Spleen (tissue), 11 donors: ENCODE measurements at regions not wholly inside any gene's neighbourhood (a gene's known extent, or its start where the extent isn't known, plus 50 kb on each side); places are given as distances from the start of the nearest gene placed in this dataset.

ENCODE experiments used
- DNase-seq: peaks from one replicate; pipeline ENCODE4 v3.0.0-alpha.2; 2020
- H3K27ac ChIP-seq, 8 donors: fragments of 200-600 bp; sonication (generic) in 7 of 8; 1 replicate in 4 of 8; 2 replicates in 4 of 8; pipeline versions ENCODE4 v1.5.0 to v1.8.0; 2016 to 2021; ENCODE audit warnings: inconsistent platforms in 4 of 8, mild to moderate bottlenecking in 4 of 8, moderate library complexity in 1 of 8
- H3K27me3 ChIP-seq, 7 donors: fragments of 200-600 bp; sonication (generic) in 6 of 7; replicated peaks in 1 of 7; 1 replicate in 4 of 7; 2 replicates in 3 of 7; pipeline versions ENCODE4 v1.5.0 to v1.8.0; 2016 to 2021; ENCODE audit warnings: inconsistent platforms in 3 of 7, mild to moderate bottlenecking in 1 of 7
- H3K36me3 ChIP-seq, 6 donors: fragments of 200-600 bp; sonication (generic) in 5 of 6; 1 replicate in 4 of 6; 2 replicates in 2 of 6; pipeline versions ENCODE4 v1.5.0 to v1.8.0; 2016 to 2021; ENCODE audit warnings: inconsistent platforms in 2 of 6
- H3K4me1 ChIP-seq, 6 donors: fragments of 200-600 bp; sonication (generic) in 5 of 6; 1 replicate in 3 of 6; 2 replicates in 3 of 6; pipeline versions ENCODE4 v1.5.0 to v1.8.0; 2016 to 2021; ENCODE audit warnings: inconsistent platforms in 3 of 6
- H3K4me3 ChIP-seq, 8 donors: fragments of 200-600 bp; sonication (generic) in 7 of 8; 1 replicate in 4 of 8; 2 replicates in 4 of 8; pipeline versions ENCODE4 v1.5.0 to v1.8.0; 2016 to 2021; ENCODE audit warnings: inconsistent platforms in 4 of 8, mild to moderate bottlenecking in 4 of 8, moderate library complexity in 2 of 8
- H3K9me3 ChIP-seq, 8 donors: fragments of 200-600 bp; sonication (generic) in 7 of 8; 1 replicate in 4 of 8; 2 replicates in 4 of 8; pipeline versions ENCODE4 v1.5.0 to v1.8.0; 2016 to 2021; ENCODE audit warnings: inconsistent platforms in 4 of 8
- CTCF ChIP-seq, 11 experiments: fragments of 200-600 bp in 7 of 11; fragments of 450-650 bp in 4 of 11; sonication (generic) in 4 of 11; IDR thresholded peaks in 8 of 11; conservative IDR thresholded peaks in 3 of 11; 1 replicate in 7 of 11; 2 replicates in 4 of 11; pipeline versions ENCODE4 v1.4.0 to v1.8.0; 2016 to 2021; ENCODE audit warnings: antibody characterized with exemption in 11 of 11, inconsistent platforms in 4 of 11, mild to moderate bottlenecking in 1 of 11
- POLR2A ChIP-seq, 3 donors: fragments of 450-650 bp; IDR thresholded peaks; one replicate each; pipeline ENCODE4 v1.5.1; 2017; ENCODE audit warnings: antibody characterized with exemption in 3 of 3, mild to moderate bottlenecking in 1 of 3
- POLR2AphosphoS5 ChIP-seq, 3 donors: sonication (generic); formaldehyde crosslinking; IDR thresholded peaks; one replicate each; pipeline ENCODE4 v1.5.1; 2017; ENCODE audit warnings: antibody characterized with exemption in 3 of 3
- WGBS, 5 donors: extraction: QIAGEN DNeasy Blood & Tissue Kit in 3 of 5; methylation state at CpG; one replicate each; pipeline versions ENCODE4 v1.1.5 to v1.1.7; 2013 to 2018; 5-methylcytosine and 5-hydroxymethylcytosine counted together
- intact Hi-C: fragments of 100-400 bp; cut with DNase I; formaldehyde crosslinking; loops from one replicate; pipeline ENCODE4 v1.15.0; 2023; ENCODE audit warnings: low total_unique reads
- donor health status: healthy with polysubstance abuse.
- donor health status: DM: no; HTN: no; CAD: no; lungs with moderate emphysema.
- donor health status: DM: no; HTN: no; CAD: no.
- donor health status: Bipolar disorder and iron deficiency.
- donor health status: healthy.
- donor health status: DM: no; HTN: no; CAD: no.
- donor health status: DM: yes; HTN: yes; CAD: no.

- no peak overlapping the region for H3K27ac ChIP-seq
Measured at GRCh38 chr20:22491194-22491505, 93.2 kb downstream of the FOXA2 start.

GRCh38 chr20:22490287-22491193 lies 93.8 kb downstream of the FOXA2 start:
- Histone ChIP-seq H3K27ac (no peak overlapping the region), H3K27me3 (peaks cover 0 to 32% (median 0%) of the 10 kb centered on the region in 7 donors), H3K4me1 (no peaks in the 10 kb centered on the region), H3K36me3 (no peaks in the 10 kb centered on the region), H3K9me3 (no peaks in the 10 kb centered on the region), H3K4me3 (no peak overlapping the region)
- intact Hi-C loops: no loop called here
- no peak for TF ChIP-seq CTCF (IDR thresholded peaks at IDR 0.05 in 8 of 11, conservative IDR thresholded peaks at IDR 0.05 in 3 of 11)
- DNase-seq: no peak
- 74 to 80% (median 76%) methylated on average over 22 to 23 of the region's 23 CpGs for WGBS, 5 donors

More at GRCh38 chr20:22491194-22491505, 93.2 kb downstream of the FOXA2 start:
- peaks cover 0 to 32% (median 0%) of the 10 kb centered on the region in 7 donors for H3K27me3 ChIP-seq
- DNase-seq: no peak
- TF ChIP-seq POLR2A (IDR thresholded peaks at IDR 0.05) (no peak), POLR2AphosphoS5 (IDR thresholded peaks at IDR 0.05) (no peak), CTCF (IDR thresholded peaks at IDR 0.05 in 8 of 11, conservative IDR thresholded peaks at IDR 0.05 in 3 of 11) (no peak)
- H3K9me3 ChIP-seq: no peaks in the 10 kb centered on the region
- no peaks in the 10 kb centered on the region for H3K4me1 ChIP-seq
- H3K4me3 ChIP-seq: no peak overlapping the region
- H3K36me3 ChIP-seq: no peaks in the 10 kb centered on the region
- WGBS, 5 donors: 68 to 76% (median 72%) methylated on average over 3 of the region's 3 CpGs
- intact Hi-C loops: no loop called here

- H3K9me3 ChIP-seq: no peaks in the 10 kb centered on the region
- no peak overlapping the region for H3K4me3 ChIP-seq
- H3K27ac ChIP-seq: no peak overlapping the region
- TF ChIP-seq CTCF (IDR thresholded peaks at IDR 0.05 in 8 of 11, conservative IDR thresholded peaks at IDR 0.05 in 3 of 11): no peak
- peaks cover 0 to 32% (median 0%) of the 10 kb centered on the region in 7 donors for H3K27me3 ChIP-seq
- no peaks in the 10 kb centered on the region for H3K4me1 ChIP-seq
- DNase-seq: no peak
- 78 to 83% (median 80%) methylated on average over 11 of the region's 11 CpGs for WGBS, 5 donors
- intact Hi-C loops: no loop called here
- H3K36me3 ChIP-seq: no peaks in the 10 kb centered on the region
Measured at GRCh38 chr20:22489626-22490286, 94.6 kb downstream of the FOXA2 start.

GRCh38 chr20:22480336-22480735 lies 104.0 kb downstream of the FOXA2 start:
- intact Hi-C loops: no loop called here
- 46 to 68% (median 58%) methylated on average over 4 of the region's 4 CpGs for WGBS, 5 donors
- TF ChIP-seq POLR2A (IDR thresholded peaks at IDR 0.05) (no peak), POLR2AphosphoS5 (IDR thresholded peaks at IDR 0.05) (no peak), CTCF (IDR thresholded peaks at IDR 0.05 in 8 of 11, conservative IDR thresholded peaks at IDR 0.05 in 3 of 11) (no peak)

More at GRCh38 chr20:22480336-22480735, 104.0 kb downstream of the FOXA2 start:
- no peaks in the 10 kb centered on the region for H3K27me3 ChIP-seq
- H3K4me1 ChIP-seq: no peaks in the 10 kb centered on the region
- no peak for DNase-seq
- no peak overlapping the region for H3K4me3 ChIP-seq
- peaks cover 0 to 10% (median 0%) of the 10 kb centered on the region in 8 donors for H3K9me3 ChIP-seq
- H3K36me3 ChIP-seq: no peaks in the 10 kb centered on the region
- no peak overlapping the region for H3K27ac ChIP-seq
